NT2/D1 (cell line): ENCODE measurements at regions not wholly inside any gene's neighbourhood (a gene's known extent, or its start where the extent isn't known, plus 50 kb on each side); places are given as distances from the start of the nearest gene placed in this dataset.
"Not testable (repeated sequence)": the region's sequence is repeated elsewhere in the genome, so short reads cannot be mapped to it uniquely, and the experiment has no call there.

ENCODE experiments used
- DNase-seq: peaks from one replicate; pipeline ENCODE4 v3.0.0-alpha.2; 2011; ENCODE audit warnings: low read depth, low spot score
- H3K27me3 ChIP-seq: 2 replicates; pipeline ENCODE4 v1.6.0; 2011; ENCODE audit warnings: mild to moderate bottlenecking; ENCODE audit not compliant: insufficient read length, insufficient read depth
- H3K36me3 ChIP-seq: 2 replicates; pipeline ENCODE4 v1.6.1; 2011; ENCODE audit warnings: mild to moderate bottlenecking, low read length, mixed read lengths; ENCODE audit not compliant: insufficient read depth, insufficient read length
- H3K4me1 ChIP-seq: 2 replicates; pipeline ENCODE4 v1.5.1; 2011; ENCODE audit not compliant: insufficient read depth, insufficient read length
- H3K4me3 ChIP-seq: 2 replicates; pipeline ENCODE4 v1.5.1; 2011; ENCODE audit warnings: low read depth; ENCODE audit not compliant: insufficient read length
- H3K9ac ChIP-seq: 2 replicates; pipeline ENCODE4 v1.6.0; 2011; ENCODE audit warnings: low read depth; ENCODE audit not compliant: insufficient read length
- H3K9me3 ChIP-seq: 2 replicates; pipeline ENCODE4 v1.5.1; 2011; ENCODE audit warnings: mild to moderate bottlenecking, low read length; ENCODE audit not compliant: insufficient read depth
- SUZ12 ChIP-seq: IDR thresholded peaks from 2 replicates; pipeline ENCODE4 v1.6.1; 2011; ENCODE audit not compliant: insufficient read length, insufficient read depth; ENCODE audit errors: extremely low read depth
- YY1 ChIP-seq: IDR thresholded peaks from 2 replicates; pipeline ENCODE4 v1.6.1; 2011; ENCODE audit not compliant: insufficient read length, insufficient read depth
- ZNF274 ChIP-seq: IDR thresholded peaks from 2 replicates; pipeline ENCODE4 v1.6.1; 2011; ENCODE audit warnings: mild to moderate bottlenecking, low read depth, low read length

DNA sequence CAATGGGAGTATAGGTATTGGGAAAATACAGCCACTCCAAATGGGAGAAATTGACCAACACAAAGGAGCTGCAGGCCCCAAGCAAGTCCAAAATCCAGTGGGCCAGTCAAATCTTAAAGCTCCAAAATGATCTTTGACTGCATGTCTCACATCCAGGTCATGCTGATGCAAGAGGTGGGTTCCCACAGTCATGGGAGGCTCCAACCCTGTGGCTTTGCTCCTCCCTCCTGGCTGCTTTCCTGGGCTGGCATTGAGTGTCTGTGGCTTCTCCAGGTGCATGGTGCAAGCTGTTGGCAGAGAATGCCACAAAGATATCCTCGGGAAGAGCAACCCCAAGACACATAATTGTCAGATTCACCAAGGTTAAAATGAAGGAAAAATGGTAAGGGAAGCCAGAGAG, 80.8 kb downstream of the IGLL5 start:
- Histone ChIP-seq H3K4me3 (no peak overlapping the region), H3K27me3 (peaks cover 59% of the 10 kb centered on the region), H3K36me3 (no peaks in the 10 kb centered on the region), H3K9ac (no peak overlapping the region), H3K9me3 (no peaks in the 10 kb centered on the region), H3K4me1 (no peaks in the 10 kb centered on the region)
- DNase-seq, result no peak
- TF ChIP-seq SUZ12, result no peak
- no peak for TF ChIP-seq ZNF274
- TF ChIP-seq YY1, result no peak

- not testable (repeated sequence) for H3K4me3 ChIP-seq, H3K4me1 ChIP-seq, H3K36me3 ChIP-seq, DNase-seq, H3K9me3 ChIP-seq, H3K9ac ChIP-seq
- H3K27me3 ChIP-seq, result peaks cover 56% of the 10 kb centered on the region
Measured at GRCh38 chr22:22972605-22973004, 85.0 kb downstream of the IGLL5 start.

DNA sequence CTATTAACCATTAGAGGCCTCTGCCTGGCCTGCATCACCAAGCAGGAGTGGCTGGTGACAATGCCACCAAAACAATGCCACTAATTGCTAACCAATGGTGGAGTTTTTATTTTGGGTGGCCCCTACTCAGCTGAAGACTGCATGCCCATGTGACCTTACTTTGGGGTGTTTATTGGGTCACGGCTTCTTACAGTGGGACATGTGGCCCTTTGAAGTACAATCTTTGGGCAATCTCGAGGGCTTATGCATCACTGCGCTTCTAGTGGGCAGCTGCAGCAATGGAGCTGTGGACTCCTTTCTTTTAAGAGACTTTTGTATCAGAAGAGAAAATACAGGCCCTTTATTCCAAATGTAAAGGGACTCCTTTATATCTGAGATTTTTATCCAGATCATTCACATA, 85.7 kb downstream of the IGLL5 start:
- H3K36me3 ChIP-seq, result no peaks in the 10 kb centered on the region
- H3K4me1 ChIP-seq, result no peaks in the 10 kb centered on the region
- no peak overlapping the region for H3K9ac ChIP-seq
- peaks cover 54% of the 10 kb centered on the region for H3K27me3 ChIP-seq
- DNase-seq, result no peak
- no peak for TF ChIP-seq YY1
- TF ChIP-seq ZNF274, result no peak
- TF ChIP-seq SUZ12, result no peak
- H3K4me3 ChIP-seq, result no peak overlapping the region
- H3K9me3 ChIP-seq, result no peaks in the 10 kb centered on the region

DNA sequence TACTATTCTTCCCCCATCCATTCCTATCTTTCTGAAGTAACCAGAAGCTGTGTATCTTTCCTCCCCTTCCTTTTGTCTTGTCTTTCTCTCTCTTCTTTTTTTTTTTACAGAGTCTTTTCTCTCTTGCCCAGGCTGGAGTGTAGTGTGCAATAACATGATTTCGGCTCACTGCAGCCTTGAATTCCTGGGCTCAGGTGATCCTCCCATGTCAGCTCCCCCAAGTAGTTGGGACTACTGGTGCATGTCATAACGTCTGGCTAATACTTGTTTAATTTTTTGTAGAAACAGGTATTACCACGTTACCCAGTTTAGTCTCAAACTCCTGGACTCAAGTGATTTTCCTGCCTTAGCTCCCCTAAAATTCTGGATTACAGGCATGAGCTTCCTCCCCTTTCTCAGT, 86.5 kb downstream of the IGLL5 start:
- H3K4me3 ChIP-seq, result no peak overlapping the region
- TF ChIP-seq YY1 (no peak), SUZ12 (no peak), ZNF274 (no peak)
- DNase-seq, result no peak
- H3K36me3 ChIP-seq, result no peaks in the 10 kb centered on the region
- no peaks in the 10 kb centered on the region for H3K4me1 ChIP-seq
- 0 out of 2 replicates have a peak, but pooled peaks cover 6% of the 10 kb centered on the region for H3K9me3 ChIP-seq
- peaks cover 51% of the 10 kb centered on the region for H3K27me3 ChIP-seq
- H3K9ac ChIP-seq, result no peak overlapping the region

GRCh38 chr22:22974795-22975580, 87.4 kb downstream of the IGLL5 start:
- H3K9me3 ChIP-seq, result peaks cover 14% of the 10 kb centered on the region
- H3K36me3 ChIP-seq, result no peaks in the 10 kb centered on the region
- no peak for DNase-seq
- TF ChIP-seq ZNF274 (no peak), SUZ12 (no peak), YY1 (no peak)
- H3K4me1 ChIP-seq, result no peaks in the 10 kb centered on the region
- H3K27me3 ChIP-seq, result peaks cover 51% of the 10 kb centered on the region
- H3K4me3 ChIP-seq, result no peak overlapping the region
- H3K9ac ChIP-seq, result no peak overlapping the region

- Histone ChIP-seq H3K4me1 (no peaks in the 10 kb centered on the region), H3K36me3 (no peaks in the 10 kb centered on the region), H3K4me3 (no peak overlapping the region), H3K27me3 (peaks cover 46% of the 10 kb centered on the region), H3K9me3 (peaks cover 27% of the 10 kb centered on the region), H3K9ac (no peak overlapping the region)
- no peak for DNase-seq
- no peak for TF ChIP-seq YY1
- TF ChIP-seq SUZ12, result no peak
Measured at GRCh38 chr22:22976033-22976922, 88.7 kb downstream of the IGLL5 start.

- Histone ChIP-seq H3K9ac (no peak overlapping the region), H3K9me3 (peaks cover 41% of the 10 kb centered on the region), H3K4me1 (no peaks in the 10 kb centered on the region), H3K36me3 (no peaks in the 10 kb centered on the region), H3K4me3 (no peak overlapping the region), H3K27me3 (peaks cover 46% of the 10 kb centered on the region)
- no peak for TF ChIP-seq ZNF274
- TF ChIP-seq SUZ12, result no peak
- no peak for TF ChIP-seq YY1
- no peak for DNase-seq
Measured at GRCh38 chr22:22977479-22978200, 90.0 kb downstream of the IGLL5 start.
